HG03354 (cell line): ENCODE measurements at regions not wholly inside any gene's neighbourhood (a gene's known extent, or its start where the extent isn't known, plus 50 kb on each side); places are given as distances from the start of the nearest gene placed in this dataset.
"Not testable (repeated sequence)": the region's sequence is repeated elsewhere in the genome, so short reads cannot be mapped to it uniquely, and the experiment has no call there.

Source experiments
- ATAC-seq: cut with Tn5 transposase; IDR thresholded peaks from one replicate; pipeline ENCODE4 v1.9.1; 2021; ENCODE audit warnings: mild to moderate bottlenecking; ENCODE audit not compliant: unreplicated experiment, poor library complexity, severe bottlenecking

DNA sequence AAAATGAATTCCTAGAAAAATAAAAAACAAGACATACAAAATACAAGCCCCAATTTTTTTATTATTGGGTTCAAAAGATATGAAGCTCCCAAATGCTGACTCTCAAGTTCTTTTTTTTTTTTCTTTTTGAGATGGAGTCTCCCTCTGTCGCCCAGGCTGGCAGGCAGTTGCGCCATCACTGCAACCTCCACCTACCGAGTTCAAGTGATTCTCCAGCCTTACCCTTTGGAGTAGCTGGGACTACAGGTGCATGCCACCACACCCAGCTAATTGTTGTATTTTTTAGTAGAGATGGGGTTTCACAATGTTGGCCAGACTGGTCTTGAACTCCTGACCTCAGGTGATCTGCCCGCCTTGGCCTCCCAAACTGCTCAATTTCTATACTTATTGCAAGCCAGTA lies 600.6 kb downstream of the BCOR start:
- not testable (repeated sequence) for ATAC-seq

DNA sequence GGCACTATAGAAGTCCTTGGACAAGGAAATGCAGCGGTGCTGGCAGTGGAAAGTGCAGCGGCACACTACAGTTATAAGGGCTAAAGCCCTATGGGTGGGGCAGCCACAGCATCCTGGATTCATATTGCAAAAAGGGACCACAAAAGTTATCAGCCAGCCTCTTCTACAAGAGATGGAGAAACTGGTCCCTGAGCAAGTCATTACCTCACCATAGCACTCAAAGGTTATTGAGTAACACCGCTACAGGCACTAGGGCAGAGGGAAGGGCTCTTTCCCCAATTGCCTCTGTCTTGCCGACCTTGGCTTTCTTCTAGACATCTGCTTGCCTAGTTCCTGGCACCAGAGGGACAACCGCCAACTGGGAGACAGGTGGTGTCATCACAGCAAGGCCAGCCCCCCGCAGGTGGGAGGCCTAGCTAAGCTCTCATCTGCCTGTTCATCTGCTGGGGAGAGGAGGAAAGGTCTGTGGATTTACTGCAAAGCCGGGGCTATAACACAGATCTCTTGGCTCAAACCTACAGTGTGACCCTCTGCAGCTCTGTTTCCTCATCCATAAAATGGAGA lies 600.0 kb downstream of the BCOR start:
- no peak for ATAC-seq

DNA sequence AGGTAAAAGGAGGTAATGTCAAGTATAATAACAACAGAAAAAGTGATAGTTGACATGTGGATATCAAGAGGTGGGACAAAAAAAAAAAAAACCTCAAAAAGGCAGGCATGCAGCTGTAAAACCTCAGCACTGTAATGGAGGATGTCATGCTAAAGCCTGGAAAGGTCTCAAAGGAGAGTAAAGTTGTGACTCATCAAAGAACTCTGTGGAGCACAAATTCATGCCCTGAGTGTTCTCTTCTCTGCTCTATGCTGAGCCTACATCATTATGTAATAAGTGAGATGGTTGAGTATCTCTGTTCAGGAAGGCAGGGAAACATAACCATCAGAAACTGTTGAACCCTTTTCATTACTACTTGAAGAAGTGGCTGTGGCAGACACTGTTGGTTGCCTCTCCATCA lies 597.8 kb downstream of the BCOR start:
- no peak for ATAC-seq

DNA sequence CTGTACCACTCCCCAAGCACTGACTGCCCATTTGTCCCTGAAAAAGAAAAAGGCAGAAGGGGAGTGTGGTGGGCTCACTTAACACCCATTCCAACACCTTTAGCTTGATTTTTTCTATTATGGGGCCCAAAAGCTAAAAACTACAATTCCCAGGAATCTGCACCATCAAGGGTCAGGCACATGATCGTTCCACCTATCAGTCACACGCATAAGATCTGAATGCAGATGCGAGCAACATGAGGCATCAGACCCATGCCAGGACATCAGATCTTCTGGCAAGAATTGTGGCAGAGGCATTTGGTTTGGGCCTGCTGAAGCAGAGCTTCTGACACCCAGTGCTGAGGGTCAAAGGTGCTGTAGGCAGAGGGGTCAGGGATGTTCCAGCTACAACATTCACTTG lies 595.9 kb downstream of the BCOR start:
- no peak for ATAC-seq

DNA sequence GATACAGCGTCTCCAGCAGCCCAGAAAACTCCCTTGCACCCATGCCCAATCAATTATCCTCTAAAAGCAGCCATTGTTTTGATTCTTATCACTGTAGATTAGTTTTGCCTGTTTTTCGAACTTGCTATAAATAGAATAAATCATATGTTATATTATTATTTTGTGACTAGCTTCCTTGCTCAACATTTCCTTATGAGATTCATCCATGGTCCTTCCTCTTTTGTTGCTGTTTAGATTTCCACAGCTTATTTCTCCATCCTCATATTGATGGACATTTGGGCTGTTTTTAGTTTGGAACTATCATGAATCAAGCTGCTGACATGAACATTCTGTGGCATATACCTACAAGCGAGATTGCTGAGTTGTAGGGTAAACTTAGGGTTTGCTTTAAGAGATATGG lies 595.3 kb downstream of the BCOR start:
- no peak for ATAC-seq

DNA sequence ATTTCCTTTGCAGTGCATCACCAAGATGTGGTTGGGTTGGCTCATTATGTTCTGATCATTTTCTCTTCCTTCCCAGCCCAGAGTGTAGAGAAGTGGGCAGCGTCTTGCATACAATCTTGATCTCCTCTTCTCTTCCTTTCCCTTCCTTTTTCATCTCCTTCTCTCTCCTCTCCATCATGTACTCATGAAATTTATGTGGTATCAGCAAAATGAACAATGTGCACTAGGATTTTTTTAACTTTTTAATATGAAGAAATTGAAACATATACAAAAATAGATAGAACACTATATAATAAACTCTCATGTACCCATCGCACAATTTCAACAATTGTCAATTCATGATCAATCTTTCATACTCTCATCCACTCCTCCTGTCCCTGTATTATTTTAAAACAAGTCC lies 593.5 kb downstream of the BCOR start:
- no peak for ATAC-seq

DNA sequence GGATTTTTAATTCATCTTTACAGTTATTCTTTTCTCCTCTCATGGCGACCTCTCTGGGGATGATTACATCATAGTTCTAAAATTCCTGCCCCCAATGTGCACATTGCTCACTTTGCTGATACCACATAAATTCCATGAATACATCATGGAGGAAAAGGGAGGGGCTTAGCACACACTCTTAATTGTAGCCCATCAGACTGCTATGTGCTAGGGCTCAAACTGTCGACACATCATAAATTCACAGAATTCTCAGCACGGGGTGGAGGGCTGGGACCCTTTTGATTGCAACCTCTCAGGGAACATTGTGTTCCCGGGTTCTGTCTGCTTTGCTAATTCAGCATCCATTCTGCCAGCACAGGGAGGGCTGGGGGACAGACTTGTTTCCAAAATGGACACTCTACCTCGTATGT lies 592.9 kb downstream of the BCOR start:
- no peak for ATAC-seq

DNA sequence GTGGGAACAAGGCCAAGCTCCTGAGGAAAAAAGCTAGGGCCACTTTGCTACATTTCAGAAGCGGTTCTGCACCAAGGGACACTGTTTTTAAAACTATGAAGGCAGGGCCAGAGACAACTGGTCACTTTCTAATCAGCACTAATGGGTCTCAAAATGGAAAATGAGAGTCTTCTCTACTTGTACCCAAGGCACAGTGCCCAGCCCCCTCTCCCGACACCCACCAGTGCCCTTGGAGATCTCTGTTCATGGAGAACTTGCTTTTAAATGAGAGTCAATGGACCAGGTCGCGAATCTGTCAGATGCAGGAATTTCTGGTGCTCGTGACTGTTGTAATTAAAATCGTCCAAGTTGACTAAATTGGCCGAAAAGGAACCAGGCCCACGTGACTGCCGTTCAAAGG lies 591.6 kb downstream of the BCOR start:
- ATAC-seq = no peak

DNA sequence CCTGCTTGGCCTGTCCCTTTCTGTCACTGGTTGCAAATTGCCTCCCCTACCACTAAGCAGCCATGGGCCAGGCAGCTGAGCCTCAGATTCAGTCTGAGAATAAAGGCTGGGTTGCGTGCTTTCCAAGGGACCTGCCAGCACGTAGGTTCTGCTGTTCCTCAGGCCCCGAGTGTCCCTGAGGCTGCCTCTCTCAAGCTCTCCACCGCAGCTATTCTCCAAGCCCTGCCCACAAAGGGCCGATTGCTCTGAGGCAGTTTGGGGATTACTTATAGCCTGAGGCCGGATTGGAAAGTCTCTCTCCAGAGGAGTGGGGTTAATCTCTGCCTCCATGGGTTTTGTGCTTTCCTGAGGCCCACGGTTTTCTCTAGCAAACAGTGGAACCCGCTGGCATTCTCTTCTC lies 590.7 kb downstream of the BCOR start:
- no peak for ATAC-seq

DNA sequence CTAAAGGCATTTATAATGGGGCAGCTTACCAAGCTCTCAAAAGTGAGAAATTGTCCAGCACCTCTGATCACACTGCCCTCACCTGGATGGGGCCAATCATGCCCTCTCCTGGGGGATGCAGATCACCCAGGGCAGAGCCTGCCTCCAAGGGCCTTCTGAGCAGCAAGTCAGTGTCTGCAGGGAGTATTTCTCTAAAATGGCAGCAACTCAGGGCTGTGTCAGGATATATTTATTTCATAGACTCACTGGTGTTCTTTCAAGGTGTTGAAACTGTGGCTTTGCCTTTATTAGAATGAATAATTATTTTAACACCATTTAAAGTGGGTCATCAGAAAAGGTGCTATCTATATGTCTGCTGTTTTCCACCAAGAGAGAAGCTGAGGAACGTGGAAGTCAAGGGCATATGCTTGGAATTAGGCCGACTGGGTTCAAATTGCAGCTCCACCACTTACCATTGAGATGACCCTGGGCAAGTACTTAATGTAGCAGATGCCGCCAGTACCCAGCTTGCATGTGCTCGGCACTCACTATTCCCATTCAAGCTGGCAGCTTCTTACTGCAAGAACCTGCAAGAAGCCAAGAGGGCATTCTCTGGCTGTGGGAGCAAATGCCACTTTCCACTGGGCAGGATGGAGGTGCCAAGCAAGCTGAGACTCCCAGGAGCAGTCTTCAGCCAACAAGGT lies 590.0 kb downstream of the BCOR start:
- no peak for ATAC-seq

DNA sequence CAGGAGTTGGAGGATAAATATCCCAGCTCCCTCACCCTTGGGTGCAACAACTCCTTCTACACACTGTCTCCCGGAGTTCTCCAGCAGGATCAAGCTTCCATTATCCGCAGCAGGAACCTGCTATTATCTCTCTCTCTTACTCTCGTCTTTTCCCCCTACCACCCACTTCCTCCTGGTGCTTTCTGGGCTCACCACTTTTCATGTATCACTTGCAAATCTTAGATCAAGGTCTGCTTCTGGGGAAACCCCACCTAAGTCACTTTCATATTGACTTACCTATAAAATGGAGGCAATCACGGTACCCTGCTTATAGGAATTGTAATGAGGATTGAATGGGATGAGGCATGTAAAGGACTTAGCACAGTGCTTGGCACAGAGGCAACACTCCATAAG lies 589.5 kb downstream of the BCOR start:
- ATAC-seq = no peak

DNA sequence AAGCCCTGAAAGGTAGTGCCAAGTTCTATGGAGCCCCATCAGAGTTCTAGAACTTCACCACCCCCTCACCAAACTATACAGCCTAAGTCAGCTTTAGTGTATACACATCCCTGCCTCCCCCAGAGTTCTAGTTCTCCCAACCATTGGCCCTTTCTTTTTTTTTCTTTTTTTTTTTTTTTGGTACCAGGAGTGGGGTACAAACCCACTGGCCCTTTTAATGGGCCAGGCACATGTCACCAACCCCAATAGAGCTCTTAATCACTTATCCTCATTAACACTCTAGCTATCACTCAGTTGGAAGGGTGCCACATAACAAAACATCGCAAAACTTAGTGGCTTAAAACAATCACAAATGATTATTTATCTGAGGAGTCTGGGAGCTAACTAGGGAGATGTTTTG lies 588.6 kb downstream of the BCOR start:
- ATAC-seq = no peak

DNA sequence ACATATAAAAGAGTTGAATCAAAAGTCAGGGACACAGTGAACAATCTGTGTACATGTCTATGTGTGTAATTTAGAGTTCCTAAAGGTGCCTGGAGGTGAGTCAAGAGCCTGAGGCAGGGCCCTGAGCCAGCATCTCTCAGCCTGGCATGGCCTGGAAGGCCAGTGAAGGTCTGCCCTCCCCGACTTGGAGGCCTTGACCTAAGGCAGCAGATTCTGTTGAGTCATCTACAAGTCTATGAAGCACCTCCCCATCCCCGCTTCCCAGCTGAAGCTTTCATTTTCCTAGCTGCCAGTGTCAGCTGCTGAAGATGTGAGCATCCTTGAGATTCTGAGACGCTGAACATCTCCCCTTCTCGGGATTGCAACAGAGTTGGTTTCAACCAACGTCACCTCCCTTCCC lies 583.9 kb downstream of the BCOR start:
- ATAC-seq = no peak

DNA sequence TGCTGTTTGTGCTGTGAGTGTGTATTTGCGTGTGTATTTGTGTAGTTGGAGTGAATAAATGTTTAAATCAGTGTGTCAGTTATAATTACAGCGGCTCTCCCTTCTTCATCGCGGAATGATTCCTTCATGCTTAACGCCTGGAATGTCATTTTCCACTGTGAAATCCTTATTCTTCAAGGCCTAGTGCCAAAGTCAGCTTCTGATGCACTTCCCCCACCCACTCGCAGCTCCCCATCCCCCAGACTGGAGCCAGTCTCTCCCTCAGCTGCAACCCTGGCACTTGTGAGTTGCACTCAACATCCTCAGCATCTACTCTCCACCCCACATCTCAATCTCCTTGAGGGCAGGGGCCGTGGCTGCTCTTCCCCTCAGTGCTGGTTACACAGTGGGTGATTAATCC lies 583.0 kb downstream of the BCOR start:
- no peak for ATAC-seq

DNA sequence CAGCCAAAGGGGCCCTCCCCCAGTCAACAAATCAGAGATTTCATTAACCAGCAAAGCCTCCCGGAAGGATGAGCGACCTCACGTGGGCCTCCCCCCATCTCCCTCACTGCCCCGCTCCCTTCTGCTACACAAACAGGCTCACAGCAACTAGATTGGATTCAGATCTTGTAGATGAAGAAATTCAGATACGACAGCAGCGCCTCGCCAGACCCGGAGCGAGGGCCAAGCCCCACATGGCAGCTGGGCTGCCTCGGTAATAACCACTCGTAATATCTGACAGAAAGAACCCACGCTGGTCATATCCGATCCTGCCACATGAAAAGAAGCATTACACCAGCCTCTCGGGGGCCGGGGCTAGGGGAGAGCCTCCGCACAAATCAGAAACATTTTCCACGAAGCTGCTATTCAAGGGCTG lies 581.3 kb downstream of the BCOR start:
- ATAC-seq = no peak

DNA sequence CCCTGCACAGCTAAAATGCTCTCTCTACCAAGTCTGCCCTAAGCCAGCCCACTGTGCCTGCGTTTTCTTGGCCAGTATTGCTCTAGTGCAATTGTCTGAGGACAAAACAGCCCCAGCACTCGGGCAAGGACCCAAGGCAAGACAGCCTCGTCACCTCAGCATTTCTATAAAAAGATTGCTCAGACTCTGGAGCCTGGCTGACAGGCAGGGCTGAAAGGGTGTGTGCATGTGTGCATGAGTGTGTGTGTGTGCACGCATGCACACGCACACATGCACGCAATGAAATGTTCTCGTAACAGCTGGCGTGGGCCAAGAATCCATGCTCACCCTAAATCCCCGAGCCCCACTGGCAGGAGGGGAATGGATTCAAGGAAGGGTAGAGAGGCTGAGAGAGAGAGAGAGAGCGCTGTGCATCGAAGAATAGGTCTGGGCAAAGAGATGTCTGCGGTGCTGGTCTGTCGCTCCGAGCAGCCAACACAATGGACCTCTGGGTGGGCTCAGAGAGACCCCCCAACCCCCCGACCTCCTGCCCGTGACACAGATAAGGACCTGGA lies 579.2 kb downstream of the BCOR start:
- ATAC-seq = no peak

DNA sequence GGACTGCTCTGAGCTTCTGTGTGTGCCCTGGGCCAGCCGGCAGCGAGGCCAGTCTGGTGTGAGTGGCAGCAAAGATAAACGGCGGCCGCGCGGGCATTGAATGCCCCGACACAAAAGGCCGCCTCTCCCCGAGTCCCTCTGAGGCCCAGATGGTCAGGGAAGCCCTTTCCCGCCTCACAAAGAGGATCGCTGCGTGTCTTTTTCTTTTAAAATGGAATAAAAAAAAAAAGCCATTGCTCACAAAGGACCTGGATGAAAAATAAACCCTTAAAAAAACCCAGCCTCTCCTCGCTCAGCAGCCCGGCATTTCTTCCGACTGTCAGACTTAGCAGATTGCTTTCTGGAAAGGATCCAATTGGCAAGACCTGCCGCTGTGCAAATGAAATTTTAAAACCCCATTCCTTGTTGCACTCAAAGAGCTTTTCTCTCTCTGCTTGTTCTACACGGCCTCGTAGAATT lies 578.7 kb downstream of the BCOR start:
- no peak for ATAC-seq

DNA sequence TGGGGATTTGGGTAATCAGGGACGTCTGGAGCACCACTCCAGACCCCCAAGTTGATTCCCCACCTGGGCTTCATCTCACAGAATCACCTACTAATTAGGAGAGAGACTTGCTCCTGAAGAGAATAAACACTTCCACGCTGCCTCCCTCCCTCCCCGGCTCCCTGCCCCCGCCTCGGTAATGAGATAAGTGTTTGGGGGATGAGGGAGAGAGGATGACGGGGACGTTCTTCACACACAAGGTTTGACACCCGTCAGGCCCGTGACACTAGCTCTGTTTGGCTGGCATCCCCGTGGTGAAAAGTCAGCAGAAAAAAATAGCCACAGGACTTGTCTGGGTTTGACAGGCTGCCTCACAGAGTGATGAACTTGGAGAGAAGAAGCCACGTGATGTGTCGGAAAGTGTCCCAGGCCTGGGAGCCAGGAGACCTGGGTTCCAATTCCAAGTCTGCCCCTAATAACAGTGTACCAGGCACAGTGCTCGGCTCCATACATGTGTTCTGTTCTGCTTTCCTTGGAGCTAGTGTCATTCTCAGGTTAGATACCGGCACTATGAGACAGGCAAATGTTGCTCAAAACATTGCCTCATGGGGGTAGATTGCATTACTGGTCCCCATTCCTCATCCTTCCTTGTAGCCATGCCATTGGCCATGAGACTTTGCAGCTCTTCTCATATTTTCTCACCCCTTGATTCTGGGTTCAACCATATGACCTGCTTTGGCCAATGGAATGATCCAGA lies 578.0 kb downstream of the BCOR start:
- no peak for ATAC-seq

DNA sequence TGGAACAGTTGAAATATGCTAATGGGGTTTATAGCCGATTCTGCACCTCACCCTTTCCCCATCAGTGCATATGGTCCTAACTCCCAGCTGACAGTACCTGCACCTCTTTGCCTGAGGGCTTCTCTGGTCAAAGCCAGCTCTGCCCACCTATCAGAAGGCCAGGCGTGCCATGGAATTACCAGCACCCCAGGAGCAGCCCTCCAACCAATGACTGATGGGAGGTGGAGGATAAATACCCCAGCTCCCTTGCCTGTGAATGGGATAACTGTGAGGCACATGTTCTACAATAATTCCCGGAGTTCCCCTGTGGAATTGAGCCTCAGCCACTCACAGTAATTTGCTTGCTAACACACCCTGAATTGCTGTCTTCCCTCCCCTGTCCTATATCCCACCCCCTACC lies 572.0 kb downstream of the BCOR start:
- ATAC-seq = no peak

DNA sequence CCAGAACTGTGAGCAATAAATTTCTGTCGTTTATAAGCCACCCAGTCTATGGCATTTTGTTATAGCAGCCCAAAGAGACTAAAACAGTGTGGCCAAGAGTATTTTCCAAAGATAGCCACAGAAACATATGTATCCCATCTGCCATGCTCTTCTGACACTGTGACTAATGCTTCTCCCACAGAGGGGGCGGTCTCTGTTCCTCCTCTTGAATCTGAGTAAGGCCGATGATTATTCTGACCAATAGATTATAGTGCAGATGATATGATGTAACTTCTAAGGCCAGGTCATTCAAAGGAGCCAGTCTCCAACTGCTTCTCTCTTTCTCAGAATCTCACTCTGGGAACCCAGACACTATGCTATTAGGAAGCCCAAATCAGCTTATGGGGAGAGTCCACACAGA lies 570.7 kb downstream of the BCOR start:
- no peak for ATAC-seq
